ENCODE measurements at regions not wholly inside any gene's neighbourhood (a gene's known extent, or its start where the extent isn't known, plus 50 kb on each side); places are given as distances from the start of the nearest gene placed in this dataset.

DNA sequence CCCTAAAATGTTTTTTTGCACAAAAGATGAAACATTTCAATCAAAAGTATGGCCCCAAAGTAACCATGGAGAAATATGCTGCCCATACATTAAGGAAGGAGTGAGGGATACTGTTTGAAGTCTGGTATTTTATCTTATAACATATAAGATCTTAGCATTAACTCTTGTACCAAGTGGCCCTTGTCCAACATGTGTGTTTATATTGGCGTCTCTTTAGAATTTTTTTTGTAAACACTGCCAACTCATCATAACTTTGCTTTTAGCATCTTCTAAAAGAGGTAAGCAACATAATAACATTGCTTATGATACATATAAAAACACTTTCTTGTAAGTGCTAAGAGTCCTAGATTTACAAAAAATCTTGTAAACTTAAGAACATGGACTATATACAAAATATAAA lies 419.7 kb downstream of the ADAMTS20 start:
- H3K4me1 Mint-ChIP-seq (ENCODE audit: unreplicated experiment) = no peaks in the 10 kb centered on the region
- no peak overlapping the region for H3K27ac Mint-ChIP-seq (ENCODE audit: unreplicated experiment)
- no peak for DNase-seq (ENCODE audit: low spot score)
- H3K27me3 Mint-ChIP-seq (ENCODE audit: unreplicated experiment) = no peaks in the 10 kb centered on the region
- TF ChIP-seq, protein P1, sequence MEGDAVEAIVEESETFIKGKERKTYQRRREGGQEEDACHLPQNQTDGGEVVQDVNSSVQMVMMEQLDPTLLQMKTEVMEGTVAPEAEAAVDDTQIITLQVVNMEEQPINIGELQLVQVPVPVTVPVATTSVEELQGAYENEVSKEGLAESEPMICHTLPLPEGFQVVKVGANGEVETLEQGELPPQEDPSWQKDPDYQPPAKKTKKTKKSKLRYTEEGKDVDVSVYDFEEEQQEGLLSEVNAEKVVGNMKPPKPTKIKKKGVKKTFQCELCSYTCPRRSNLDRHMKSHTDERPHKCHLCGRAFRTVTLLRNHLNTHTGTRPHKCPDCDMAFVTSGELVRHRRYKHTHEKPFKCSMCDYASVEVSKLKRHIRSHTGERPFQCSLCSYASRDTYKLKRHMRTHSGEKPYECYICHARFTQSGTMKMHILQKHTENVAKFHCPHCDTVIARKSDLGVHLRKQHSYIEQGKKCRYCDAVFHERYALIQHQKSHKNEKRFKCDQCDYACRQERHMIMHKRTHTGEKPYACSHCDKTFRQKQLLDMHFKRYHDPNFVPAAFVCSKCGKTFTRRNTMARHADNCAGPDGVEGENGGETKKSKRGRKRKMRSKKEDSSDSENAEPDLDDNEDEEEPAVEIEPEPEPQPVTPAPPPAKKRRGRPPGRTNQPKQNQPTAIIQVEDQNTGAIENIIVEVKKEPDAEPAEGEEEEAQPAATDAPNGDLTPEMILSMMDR (IDR thresholded peaks at IDR 0.05; ENCODE audit: unreplicated experiment) = no peak
- no peak overlapping the region for H3K4me3 Mint-ChIP-seq (ENCODE audit: unreplicated experiment)
- no peaks in the 10 kb centered on the region for H3K36me3 Mint-ChIP-seq (ENCODE audit: low read depth, unreplicated experiment)
- no peaks in the 10 kb centered on the region for H3K9me3 Mint-ChIP-seq (ENCODE audit: unreplicated experiment)

DNA sequence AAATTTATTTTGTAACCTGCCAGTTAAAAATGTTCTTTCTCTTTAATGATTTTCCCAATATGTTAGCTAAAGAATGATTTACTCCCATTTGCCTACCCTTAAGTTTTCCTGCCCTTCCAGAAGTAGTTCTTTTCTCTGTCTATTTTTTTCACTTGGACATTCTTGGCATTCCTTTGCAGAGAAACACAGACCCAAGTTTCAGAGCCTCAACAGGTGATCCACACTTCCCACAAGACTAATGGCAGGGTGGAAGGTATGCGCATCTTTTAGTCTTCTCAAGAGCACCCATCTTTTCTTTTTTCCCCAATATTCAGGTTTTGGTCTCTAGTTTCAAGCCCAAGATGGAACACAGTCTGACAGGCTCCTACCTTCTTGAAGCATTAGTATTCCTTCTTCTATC lies 420.7 kb downstream of the ADAMTS20 start:
- TF ChIP-seq, protein P1 (IDR thresholded peaks at IDR 0.05; ENCODE audit: unreplicated experiment) = no peak
- Mint-ChIP-seq H3K9me3 (ENCODE audit: unreplicated experiment) (no peaks in the 10 kb centered on the region), H3K27me3 (ENCODE audit: unreplicated experiment) (no peaks in the 10 kb centered on the region), H3K4me3 (ENCODE audit: unreplicated experiment) (no peak overlapping the region), H3K36me3 (ENCODE audit: low read depth, unreplicated experiment) (no peaks in the 10 kb centered on the region), H3K27ac (ENCODE audit: unreplicated experiment) (no peak overlapping the region), H3K4me1 (ENCODE audit: unreplicated experiment) (no peaks in the 10 kb centered on the region)
- DNase-seq (ENCODE audit: low spot score) = no peak

DNA sequence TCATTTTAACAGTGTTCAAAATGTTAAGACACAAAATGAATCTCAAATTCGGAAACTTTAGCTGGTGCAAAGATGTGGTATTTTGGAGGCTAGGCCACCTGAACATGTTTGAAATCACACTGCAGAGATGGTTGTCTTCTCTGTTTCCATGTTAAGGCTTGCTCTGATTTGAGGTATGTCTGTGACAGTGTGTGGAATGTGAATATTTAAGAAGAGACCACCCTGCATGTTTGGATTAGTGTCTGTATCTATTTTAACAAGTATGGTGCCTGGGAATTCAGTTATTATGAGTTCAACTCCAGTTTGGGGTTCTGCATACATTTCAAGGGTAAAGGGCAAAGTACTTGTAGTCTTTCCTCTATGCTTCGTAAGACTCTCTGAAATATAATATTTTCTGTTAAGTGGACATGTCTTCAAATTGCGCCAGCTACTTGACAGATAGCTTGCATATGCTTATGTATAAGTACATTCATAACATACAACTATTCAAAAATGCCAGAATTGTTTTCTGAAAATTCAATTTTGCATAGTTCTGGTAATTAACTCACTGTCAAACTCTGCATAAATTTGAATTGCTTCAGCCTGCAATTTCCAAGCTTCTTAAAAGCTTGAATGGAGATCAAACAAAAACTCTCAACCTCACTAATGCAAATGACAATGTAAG lies 424.0 kb downstream of the ADAMTS20 start:
- H3K9me3 Mint-ChIP-seq (ENCODE audit: unreplicated experiment) = no peaks in the 10 kb centered on the region
- no peak overlapping the region for H3K4me3 Mint-ChIP-seq (ENCODE audit: unreplicated experiment)
- H3K27ac Mint-ChIP-seq (ENCODE audit: unreplicated experiment) = no peak overlapping the region
- no peak for DNase-seq (ENCODE audit: low spot score)
- H3K27me3 Mint-ChIP-seq (ENCODE audit: unreplicated experiment) = no peaks in the 10 kb centered on the region
- TF ChIP-seq, protein P1 (IDR thresholded peaks at IDR 0.05; ENCODE audit: unreplicated experiment) = no peak
- no peaks in the 10 kb centered on the region for H3K36me3 Mint-ChIP-seq (ENCODE audit: low read depth, unreplicated experiment)
- H3K4me1 Mint-ChIP-seq (ENCODE audit: unreplicated experiment) = no peaks in the 10 kb centered on the region

- Mint-ChIP-seq H3K27ac (ENCODE audit: unreplicated experiment) (no peak overlapping the region), H3K4me3 (ENCODE audit: unreplicated experiment) (no peak overlapping the region), H3K27me3 (ENCODE audit: unreplicated experiment) (no peaks in the 10 kb centered on the region), H3K4me1 (ENCODE audit: unreplicated experiment) (no peaks in the 10 kb centered on the region), H3K9me3 (ENCODE audit: unreplicated experiment) (no peaks in the 10 kb centered on the region), H3K36me3 (ENCODE audit: low read depth, unreplicated experiment) (no peaks in the 10 kb centered on the region)
- DNase-seq (ENCODE audit: low spot score) = no peak
- TF ChIP-seq, protein P1 (IDR thresholded peaks at IDR 0.05; ENCODE audit: unreplicated experiment) = no peak
Measured at GRCh38 chr12:43126652-43127375, 425.2 kb downstream of the ADAMTS20 start.

DNA sequence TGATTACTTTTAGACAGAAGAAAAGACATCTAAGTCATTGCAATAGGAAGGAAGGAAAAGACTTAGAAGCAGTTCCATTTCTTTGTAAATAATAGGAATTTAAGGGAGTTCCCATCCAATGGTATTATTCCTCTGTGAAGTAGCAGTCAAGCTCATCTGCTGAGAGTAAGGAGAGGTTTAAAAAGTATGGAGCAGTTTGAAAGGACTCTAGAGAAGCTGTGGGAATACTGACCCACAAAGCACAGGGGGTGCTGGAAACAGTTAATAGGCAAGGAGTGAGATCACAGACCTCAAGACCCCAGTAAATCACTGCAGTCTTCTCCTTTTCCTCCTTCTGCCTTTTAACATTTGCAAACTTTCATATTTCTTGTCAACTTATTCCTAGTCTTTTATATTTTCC lies 428.5 kb downstream of the ADAMTS20 start:
- Mint-ChIP-seq H3K9me3 (ENCODE audit: unreplicated experiment) (no peaks in the 10 kb centered on the region), H3K27me3 (ENCODE audit: unreplicated experiment) (no peaks in the 10 kb centered on the region), H3K27ac (ENCODE audit: unreplicated experiment) (no peak overlapping the region), H3K4me1 (ENCODE audit: unreplicated experiment) (no peaks in the 10 kb centered on the region), H3K4me3 (ENCODE audit: unreplicated experiment) (no peak overlapping the region), H3K36me3 (ENCODE audit: low read depth, unreplicated experiment) (no peaks in the 10 kb centered on the region)
- DNase-seq (ENCODE audit: low spot score) = no peak
- TF ChIP-seq, protein P1 (IDR thresholded peaks at IDR 0.05; ENCODE audit: unreplicated experiment) = no peak

Measured in endothelial cell (in vitro differentiated cells).